Thyroid gland (tissue), 4 donors: ENCODE measurements at regions not wholly inside any gene's neighbourhood (a gene's known extent, or its start where the extent isn't known, plus 50 kb on each side); places are given as distances from the start of the nearest gene placed in this dataset.

Source experiments
- POLR2A ChIP-seq, 2 donors: fragments of 450-650 bp; IDR thresholded peaks; one replicate each; pipeline ENCODE4 v1.6.1; 2017; ENCODE audit warnings: antibody characterized with exemption in 2 of 2, mild to moderate bottlenecking in 2 of 2, moderate library complexity in 1 of 2
- TF ChIP-seq, protein P1 (sequence below), 6 experiments: fragments of 200-600 bp in 3 of 6; fragments of 450-650 bp in 3 of 6; sonication (generic) in 3 of 6; IDR thresholded peaks; one replicate each; pipeline ENCODE4 v1.5.1; 2016 to 2019; ENCODE audit warnings: antibody characterized with exemption in 6 of 6, mild to moderate bottlenecking in 2 of 6, inconsistent platforms in 1 of 6, moderate library complexity in 1 of 6

DNA sequence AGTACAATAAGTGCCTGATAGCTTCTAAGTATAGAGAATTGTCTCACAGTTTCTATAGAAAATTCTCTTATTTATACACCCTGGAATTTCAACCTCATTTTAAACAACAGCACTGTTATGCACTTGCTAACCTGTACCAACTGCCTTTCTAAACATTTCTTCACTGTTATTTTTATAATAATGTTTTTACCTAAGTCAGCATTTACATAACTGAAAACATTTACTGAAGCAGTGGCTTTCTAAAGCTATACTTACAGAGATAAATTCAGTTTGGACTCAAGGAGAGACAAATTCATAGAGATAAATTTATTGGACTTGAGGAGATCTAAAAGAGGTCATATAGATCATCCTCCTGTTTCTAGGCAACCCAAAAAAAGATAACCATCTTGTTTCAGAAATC, 686.6 kb upstream of the FAT3 start:
- TF ChIP-seq, protein P1, sequence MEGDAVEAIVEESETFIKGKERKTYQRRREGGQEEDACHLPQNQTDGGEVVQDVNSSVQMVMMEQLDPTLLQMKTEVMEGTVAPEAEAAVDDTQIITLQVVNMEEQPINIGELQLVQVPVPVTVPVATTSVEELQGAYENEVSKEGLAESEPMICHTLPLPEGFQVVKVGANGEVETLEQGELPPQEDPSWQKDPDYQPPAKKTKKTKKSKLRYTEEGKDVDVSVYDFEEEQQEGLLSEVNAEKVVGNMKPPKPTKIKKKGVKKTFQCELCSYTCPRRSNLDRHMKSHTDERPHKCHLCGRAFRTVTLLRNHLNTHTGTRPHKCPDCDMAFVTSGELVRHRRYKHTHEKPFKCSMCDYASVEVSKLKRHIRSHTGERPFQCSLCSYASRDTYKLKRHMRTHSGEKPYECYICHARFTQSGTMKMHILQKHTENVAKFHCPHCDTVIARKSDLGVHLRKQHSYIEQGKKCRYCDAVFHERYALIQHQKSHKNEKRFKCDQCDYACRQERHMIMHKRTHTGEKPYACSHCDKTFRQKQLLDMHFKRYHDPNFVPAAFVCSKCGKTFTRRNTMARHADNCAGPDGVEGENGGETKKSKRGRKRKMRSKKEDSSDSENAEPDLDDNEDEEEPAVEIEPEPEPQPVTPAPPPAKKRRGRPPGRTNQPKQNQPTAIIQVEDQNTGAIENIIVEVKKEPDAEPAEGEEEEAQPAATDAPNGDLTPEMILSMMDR (IDR thresholded peaks at IDR 0.05), result no peak
- no peak for TF ChIP-seq POLR2A (IDR thresholded peaks at IDR 0.05)
